ENCODE measurements at regions not wholly inside any gene's neighbourhood (a gene's known extent, or its start where the extent isn't known, plus 50 kb on each side); places are given as distances from the start of the nearest gene placed in this dataset.

DNA sequence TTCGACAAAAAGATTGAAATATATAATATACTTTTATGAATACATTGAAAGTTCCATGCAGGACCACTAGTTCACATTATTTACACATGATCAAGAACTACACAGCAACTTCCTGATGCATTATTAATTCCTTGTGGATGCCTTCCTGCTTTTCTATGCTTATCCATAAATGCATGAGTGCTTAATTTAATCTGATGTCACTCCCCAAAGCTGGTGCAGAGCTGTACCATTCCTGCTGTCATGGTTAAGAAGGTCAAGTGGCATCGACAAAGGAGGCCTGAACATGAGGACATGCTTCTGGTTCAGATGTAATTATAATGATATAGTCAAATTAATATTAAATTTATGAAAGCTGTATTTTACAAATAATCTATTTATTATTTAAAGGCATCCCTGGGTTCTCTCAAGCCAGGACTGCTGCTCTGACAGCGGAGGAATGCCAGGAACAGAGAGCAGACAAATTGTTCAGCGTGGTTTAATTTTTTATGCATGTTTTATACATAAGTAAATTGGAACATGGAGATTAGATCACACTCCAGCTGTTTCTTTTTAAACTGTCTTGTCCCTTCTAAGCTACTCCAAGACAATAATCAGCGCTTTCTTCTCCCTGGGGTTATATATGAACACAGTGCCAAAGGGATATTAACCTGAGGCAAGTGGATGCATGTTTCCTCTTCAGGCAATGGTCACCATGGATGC, 307.3 kb upstream of the CNTNAP5 start:
- intact Hi-C loops (cut with micrococcal nuclease) = no loop called here
- DNase-seq = no peak
- no peak overlapping the region for H3K27ac Mint-ChIP-seq
- H3K36me3 Mint-ChIP-seq (ENCODE audit: low read depth) = no peaks in the 10 kb centered on the region
- H3K4me3 Mint-ChIP-seq = no peak overlapping the region
- H3K27me3 Mint-ChIP-seq = no peaks in the 10 kb centered on the region
- H3K4me1 Mint-ChIP-seq = no peaks in the 10 kb centered on the region
- ChIA-PET CTCF (no interaction called here), POLR2A (no interaction called here)
- TF ChIP-seq CTCF (IDR thresholded peaks at IDR 0.05) = no peak
- no peak for ATAC-seq (ENCODE audit: low read depth)
- H3K9me3 Mint-ChIP-seq = peaks cover 2% of the 10 kb centered on the region

GRCh38 chr2:123720760-123721159, 304.3 kb upstream of the CNTNAP5 start:
- H3K27me3 Mint-ChIP-seq = no peaks in the 10 kb centered on the region
- ChIA-PET CTCF (no interaction called here), POLR2A (no interaction called here)
- no peaks in the 10 kb centered on the region for H3K36me3 Mint-ChIP-seq (ENCODE audit: low read depth)
- ATAC-seq (ENCODE audit: low read depth) (no peak), DNase-seq (no peak)
- no peak for TF ChIP-seq CTCF (IDR thresholded peaks at IDR 0.05)
- intact Hi-C loops (cut with micrococcal nuclease) = no loop called here
- no peak overlapping the region for H3K27ac Mint-ChIP-seq
- H3K4me3 Mint-ChIP-seq = no peak overlapping the region
- H3K4me1 Mint-ChIP-seq = no peaks in the 10 kb centered on the region
- H3K9me3 Mint-ChIP-seq = peaks cover 4% of the 10 kb centered on the region

DNA sequence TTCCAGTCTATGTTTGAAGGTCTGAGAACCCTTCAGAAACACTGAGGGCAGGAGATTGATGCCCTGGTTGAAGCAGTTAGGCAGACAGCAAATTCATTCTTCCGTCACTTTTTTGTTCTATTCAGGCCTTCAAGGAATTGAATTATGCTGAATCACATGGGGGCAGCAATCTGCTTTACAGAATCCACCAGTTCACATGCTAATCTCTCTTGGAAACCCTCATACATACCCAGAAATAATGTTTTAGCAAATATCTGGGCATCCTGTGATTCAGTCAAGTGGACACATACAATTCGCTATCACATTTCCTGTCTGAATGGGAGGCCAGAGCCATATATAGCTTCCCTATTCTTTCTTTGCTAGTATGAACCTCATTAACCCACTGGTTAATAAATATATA, 301.4 kb upstream of the CNTNAP5 start:
- ChIA-PET CTCF (no interaction called here), POLR2A (no interaction called here)
- no peaks in the 10 kb centered on the region for H3K27me3 Mint-ChIP-seq
- no peaks in the 10 kb centered on the region for H3K36me3 Mint-ChIP-seq (ENCODE audit: low read depth)
- peaks cover 4% of the 10 kb centered on the region for H3K9me3 Mint-ChIP-seq
- H3K4me1 Mint-ChIP-seq = no peaks in the 10 kb centered on the region
- DNase-seq (no peak), ATAC-seq (ENCODE audit: low read depth) (no peak)
- intact Hi-C loops (cut with micrococcal nuclease) = no loop called here
- H3K4me3 Mint-ChIP-seq = no peak overlapping the region
- no peak overlapping the region for H3K27ac Mint-ChIP-seq
- TF ChIP-seq CTCF (IDR thresholded peaks at IDR 0.05) = no peak

- no peaks in the 10 kb centered on the region for H3K36me3 Mint-ChIP-seq (ENCODE audit: low read depth)
- CTCF ChIA-PET = no interaction called here
- intact Hi-C loops (cut with micrococcal nuclease) = no loop called here
- H3K4me3 Mint-ChIP-seq = no peak overlapping the region
- ATAC-seq (ENCODE audit: low read depth) (no peak), DNase-seq (no peak)
- H3K9me3 Mint-ChIP-seq = peaks cover 6% of the 10 kb centered on the region
- no peak for TF ChIP-seq CTCF (IDR thresholded peaks at IDR 0.05)
- POLR2A ChIA-PET = no interaction called here
- H3K27me3 Mint-ChIP-seq = no peaks in the 10 kb centered on the region
- H3K27ac Mint-ChIP-seq = no peak overlapping the region
- H3K4me1 Mint-ChIP-seq = no peaks in the 10 kb centered on the region
Measured at GRCh38 chr2:123732563-123732962, 292.5 kb upstream of the CNTNAP5 start.

DNA sequence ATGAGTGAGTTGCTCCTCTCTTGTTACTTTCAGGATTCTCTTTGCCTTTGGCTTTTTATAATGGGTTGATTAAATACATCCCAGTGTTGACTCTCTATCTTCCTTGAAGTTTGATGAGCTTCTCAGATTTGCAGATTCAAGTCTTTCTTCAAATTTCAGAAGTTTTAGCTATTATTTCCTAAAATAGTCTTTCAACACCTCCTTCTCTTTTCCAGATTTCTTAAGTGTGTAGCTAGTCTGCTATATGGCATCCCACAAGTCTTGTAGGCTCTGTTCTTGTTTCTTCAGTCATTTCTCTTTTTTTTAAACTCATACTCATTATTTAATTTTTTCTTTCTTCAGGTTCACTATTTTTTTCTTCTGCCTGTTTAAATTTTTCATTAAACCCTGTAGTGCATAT, 287.7 kb upstream of the CNTNAP5 start:
- Mint-ChIP-seq H3K27me3 (no peaks in the 10 kb centered on the region), H3K9me3 (peaks cover 3% of the 10 kb centered on the region), H3K36me3 (ENCODE audit: low read depth) (no peaks in the 10 kb centered on the region), H3K27ac (no peak overlapping the region), H3K4me1 (no peaks in the 10 kb centered on the region), H3K4me3 (no peak overlapping the region)
- DNase-seq (no peak), ATAC-seq (ENCODE audit: low read depth) (no peak)
- no peak for TF ChIP-seq CTCF (IDR thresholded peaks at IDR 0.05)
- ChIA-PET POLR2A (no interaction called here), CTCF (no interaction called here)
- intact Hi-C loops (cut with micrococcal nuclease) = no loop called here
